Hepatocyte (in vitro differentiated cells): ENCODE measurements at regions not wholly inside any gene's neighbourhood (a gene's known extent, or its start where the extent isn't known, plus 50 kb on each side); places are given as distances from the start of the nearest gene placed in this dataset.
"Not testable (repeated sequence)": the region's sequence is repeated elsewhere in the genome, so short reads cannot be mapped to it uniquely, and the experiment has no call there.

ENCODE experiments used
- DNase-seq: peaks from one replicate; pipeline ENCODE4 v3.0.0-alpha.2; 2016; ENCODE audit warnings: low spot score
- H2AFZ ChIP-seq: fragments of 200-600 bp; sonication (generic); 2 replicates; pipeline ENCODE4 v1.6.0; 2016; ENCODE audit warnings: antibody characterized with exemption, mild to moderate bottlenecking
- H3K27ac ChIP-seq: fragments of 200-600 bp; sonication (generic); 2 replicates; pipeline ENCODE4 v1.5.1; 2016; ENCODE audit warnings: mild to moderate bottlenecking
- H3K27me3 ChIP-seq: fragments of 200-600 bp; sonication (generic); 2 replicates; pipeline ENCODE4 v1.6.1; 2016
- H3K36me3 ChIP-seq: fragments of 200-600 bp; sonication (generic); replicated peaks from 2 replicates; pipeline ENCODE4 v1.5.1; 2016; ENCODE audit warnings: low read depth; ENCODE audit not compliant: insufficient read depth
- H3K4me1 ChIP-seq: fragments of 200-600 bp; sonication (generic); 2 replicates; pipeline ENCODE4 v1.5.1; 2016; ENCODE audit warnings: mild to moderate bottlenecking, moderate library complexity; ENCODE audit not compliant: insufficient read depth
- H3K4me2 ChIP-seq: fragments of 200-600 bp; sonication (generic); 2 replicates; pipeline ENCODE4 v1.6.0; 2016
- H3K4me3 ChIP-seq: fragments of 200-600 bp; sonication (generic); 2 replicates; pipeline ENCODE4 v1.5.1; 2016; ENCODE audit warnings: mild to moderate bottlenecking
- H3K79me2 ChIP-seq: fragments of 200-600 bp; sonication (generic); 2 replicates; pipeline ENCODE4 v1.6.0; 2017; ENCODE audit warnings: mild to moderate bottlenecking
- H3K9me2 ChIP-seq: fragments of 200-600 bp; sonication (generic); replicated peaks from 2 replicates; pipeline ENCODE4 v1.6.0; 2017; ENCODE audit warnings: mild to moderate bottlenecking; ENCODE audit not compliant: insufficient read depth
- H3K9me3 ChIP-seq: fragments of 200-600 bp; sonication (generic); 2 replicates; pipeline ENCODE4 v1.5.1; 2016; ENCODE audit warnings: low read depth, mild to moderate bottlenecking
- H4K20me1 ChIP-seq: fragments of 200-600 bp; sonication (generic); 2 replicates; pipeline ENCODE4 v1.6.0; 2016; ENCODE audit warnings: mild to moderate bottlenecking; ENCODE audit not compliant: insufficient read depth, poor library complexity, severe bottlenecking
- CTCF ChIP-seq: fragments of 200-600 bp; sonication (generic); IDR thresholded peaks from 2 replicates; pipeline ENCODE4 v1.5.1; 2016; ENCODE audit warnings: antibody characterized with exemption, mild to moderate bottlenecking; ENCODE audit not compliant: poor library complexity
- EZH2 ChIP-seq: fragments of 200-600 bp; sonication (generic); IDR thresholded peaks from 2 replicates; pipeline ENCODE4 v1.6.1; 2016; ENCODE audit warnings: antibody characterized with exemption, mild to moderate bottlenecking, borderline replicate concordance
- EZH2phosphoT487 ChIP-seq: fragments of 200-600 bp; sonication (generic); IDR thresholded peaks from one replicate; pipeline ENCODE4 v1.6.1; 2018; ENCODE audit warnings: antibody characterized with exemption, mild to moderate bottlenecking, low read depth, moderate library complexity; ENCODE audit not compliant: unreplicated experiment, severe bottlenecking
- WGBS: methylation state at CpG from one replicate; pipeline ENCODE4 v1.1.6; 2016; ENCODE audit warnings: low lambda C conversion rate; ENCODE audit errors: missing lambda C conversion rate; 5-methylcytosine and 5-hydroxymethylcytosine counted together

- Histone ChIP-seq H3K4me2 (no peak overlapping the region), H3K36me3 (no peaks in the 10 kb centered on the region), H3K27ac (no peak overlapping the region), H4K20me1 (no peaks in the 10 kb centered on the region), H3K4me1 (no peaks in the 10 kb centered on the region), H3K9me3 (no peaks in the 10 kb centered on the region), H3K4me3 (no peak overlapping the region), H3K9me2 (no peaks in the 10 kb centered on the region), H3K27me3 (no peaks in the 10 kb centered on the region), H3K79me2 (no peaks in the 10 kb centered on the region), H2AFZ (no peak overlapping the region)
- TF ChIP-seq CTCF (no peak), EZH2 (no peak), EZH2phosphoT487 (no peak)
- 79% methylated on average over 4 of the region's 4 CpGs for WGBS
- DNase-seq: no peak
These were observed 506.5 kb upstream of the GRIN3A start for GRCh38 chr9:102244916-102245315.

GRCh38 chr9:102237520-102237919 is 499.1 kb upstream of the GRIN3A start:
- Histone ChIP-seq H2AFZ (no peak overlapping the region), H3K9me2 (no peaks in the 10 kb centered on the region), H3K4me2 (no peak overlapping the region), H4K20me1 (no peaks in the 10 kb centered on the region), H3K4me3 (no peak overlapping the region), H3K4me1 (no peaks in the 10 kb centered on the region), H3K27me3 (no peaks in the 10 kb centered on the region), H3K36me3 (no peaks in the 10 kb centered on the region), H3K27ac (no peak overlapping the region), H3K79me2 (no peaks in the 10 kb centered on the region), H3K9me3 (no peaks in the 10 kb centered on the region)
- WGBS: 59% methylated on average over 4 of the region's 4 CpGs
- no peak for TF ChIP-seq CTCF
- no peak for TF ChIP-seq EZH2
- TF ChIP-seq EZH2phosphoT487: no peak
- no peak for DNase-seq

- Histone ChIP-seq H3K4me1 (no peaks in the 10 kb centered on the region), H3K4me2 (no peak overlapping the region), H3K36me3 (no peaks in the 10 kb centered on the region), H3K9me3 (no peaks in the 10 kb centered on the region), H3K9me2 (no peaks in the 10 kb centered on the region), H3K27ac (no peak overlapping the region), H3K79me2 (no peaks in the 10 kb centered on the region), H3K27me3 (no peaks in the 10 kb centered on the region), H2AFZ (no peak overlapping the region), H4K20me1 (no peaks in the 10 kb centered on the region), H3K4me3 (no peak overlapping the region)
- TF ChIP-seq EZH2: no peak
- TF ChIP-seq CTCF: no peak
- no peak for TF ChIP-seq EZH2phosphoT487
- no peak for DNase-seq
- WGBS: 48% methylated on average over 1 of the region's 1 CpG
These were observed 498.6 kb upstream of the GRIN3A start for GRCh38 chr9:102237094-102237493.

- H3K27me3 ChIP-seq, H3K79me2 ChIP-seq, H3K9me2 ChIP-seq, H3K4me2 ChIP-seq, H3K4me3 ChIP-seq, H3K4me1 ChIP-seq, H3K9me3 ChIP-seq, DNase-seq, H3K36me3 ChIP-seq, H4K20me1 ChIP-seq, H3K27ac ChIP-seq, H2AFZ ChIP-seq: not testable (repeated sequence)
- WGBS: 85% methylated on average over 4 of the region's 4 CpGs
These were observed 489.0 kb upstream of the GRIN3A start for GRCh38 chr9:102227416-102227815.
